PC-3 (cell line): ENCODE measurements at regions not wholly inside any gene's neighbourhood (a gene's known extent, or its start where the extent isn't known, plus 50 kb on each side); places are given as distances from the start of the nearest gene placed in this dataset.

Experiments used
- EZH2 ChIP-seq: fragments of 300-600 bp; sonication (generic); IDR thresholded peaks from one replicate; pipeline ENCODE4 v1.6.1; 2017; ENCODE audit warnings: antibody characterized with exemption, mild to moderate bottlenecking, low read length; ENCODE audit not compliant: unreplicated experiment
- EZH2phosphoT487 ChIP-seq: fragments of 300-600 bp; sonication (generic); IDR thresholded peaks from 2 replicates; pipeline ENCODE4 v1.6.1; 2018; ENCODE audit warnings: mild to moderate bottlenecking, antibody characterized with exemption, low read length, borderline replicate concordance
- TF ChIP-seq, protein P1 (sequence below): fragments of 300-600 bp; sonication (generic); conservative IDR thresholded peaks from 2 replicates; pipeline ENCODE4 v1.5.1; 2017; ENCODE audit warnings: antibody characterized with exemption, low read depth, mild to moderate bottlenecking, low read length

DNA sequence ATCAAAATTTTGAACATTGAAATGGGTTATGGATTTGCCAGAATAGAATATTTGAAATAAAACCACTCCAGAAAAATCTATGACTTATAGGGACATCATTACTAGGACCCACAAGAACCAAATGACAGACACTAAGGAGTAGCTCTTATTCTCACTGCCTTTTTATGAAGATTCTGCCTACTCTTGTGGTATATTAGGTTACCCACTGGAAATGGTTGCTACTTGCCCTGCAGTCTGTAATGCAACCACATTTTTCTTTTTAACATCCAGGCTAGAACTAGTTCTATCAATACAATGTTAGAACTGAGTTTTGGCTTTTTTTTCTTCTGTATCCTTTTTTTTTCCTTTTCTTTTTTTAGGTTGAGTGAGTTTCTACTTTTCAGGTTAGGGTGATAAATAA, 158.9 kb downstream of the PPP1R2C start:
- no peak for TF ChIP-seq EZH2
- TF ChIP-seq, protein P1, sequence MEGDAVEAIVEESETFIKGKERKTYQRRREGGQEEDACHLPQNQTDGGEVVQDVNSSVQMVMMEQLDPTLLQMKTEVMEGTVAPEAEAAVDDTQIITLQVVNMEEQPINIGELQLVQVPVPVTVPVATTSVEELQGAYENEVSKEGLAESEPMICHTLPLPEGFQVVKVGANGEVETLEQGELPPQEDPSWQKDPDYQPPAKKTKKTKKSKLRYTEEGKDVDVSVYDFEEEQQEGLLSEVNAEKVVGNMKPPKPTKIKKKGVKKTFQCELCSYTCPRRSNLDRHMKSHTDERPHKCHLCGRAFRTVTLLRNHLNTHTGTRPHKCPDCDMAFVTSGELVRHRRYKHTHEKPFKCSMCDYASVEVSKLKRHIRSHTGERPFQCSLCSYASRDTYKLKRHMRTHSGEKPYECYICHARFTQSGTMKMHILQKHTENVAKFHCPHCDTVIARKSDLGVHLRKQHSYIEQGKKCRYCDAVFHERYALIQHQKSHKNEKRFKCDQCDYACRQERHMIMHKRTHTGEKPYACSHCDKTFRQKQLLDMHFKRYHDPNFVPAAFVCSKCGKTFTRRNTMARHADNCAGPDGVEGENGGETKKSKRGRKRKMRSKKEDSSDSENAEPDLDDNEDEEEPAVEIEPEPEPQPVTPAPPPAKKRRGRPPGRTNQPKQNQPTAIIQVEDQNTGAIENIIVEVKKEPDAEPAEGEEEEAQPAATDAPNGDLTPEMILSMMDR = no peak
- no peak for TF ChIP-seq EZH2phosphoT487
